ENCODE measurements at regions not wholly inside any gene's neighbourhood (a gene's known extent, or its start where the extent isn't known, plus 50 kb on each side); places are given as distances from the start of the nearest gene placed in this dataset.

DNA sequence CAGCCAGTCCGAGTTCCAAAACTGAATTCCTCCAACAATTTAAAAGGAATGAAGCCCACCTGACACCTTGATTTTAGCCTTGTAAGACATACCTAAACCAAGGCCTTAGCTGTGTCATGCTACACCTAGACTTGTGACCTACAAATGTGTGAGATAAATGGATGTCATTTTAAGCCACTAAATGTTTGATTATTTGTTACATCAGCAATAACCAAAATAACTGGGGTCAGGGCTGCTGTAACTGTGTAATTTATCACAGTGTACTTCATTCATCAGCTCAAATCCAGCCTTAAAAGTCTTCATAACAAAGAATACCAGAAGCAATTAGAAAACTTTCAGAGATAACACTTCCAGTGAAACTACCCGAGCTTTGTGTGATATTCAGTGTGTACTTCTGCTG lies 673.0 kb upstream of the ANO3 start:
- TF ChIP-seq CTCF (IDR thresholded peaks at IDR 0.05; ENCODE audit: low read depth, low read length): no peak
- TF ChIP-seq EZH2phosphoT487 (IDR thresholded peaks at IDR 0.05; ENCODE audit: low read depth): no peak
